ENCODE measurements at regions not wholly inside any gene's neighbourhood (a gene's known extent, or its start where the extent isn't known, plus 50 kb on each side); places are given as distances from the start of the nearest gene placed in this dataset.

- no peak for TF ChIP-seq POU2F2 (IDR thresholded peaks at IDR 0.05; ENCODE audit: low read depth, low read length)
- TF ChIP-seq POLR2A (IDR thresholded peaks at IDR 0.05; ENCODE audit: low read depth, low read length): no peak
- no peak for TF ChIP-seq TAF1 (IDR thresholded peaks at IDR 0.05; ENCODE audit: low read depth, low read length)
- no peak for TF ChIP-seq SPI1 (IDR thresholded peaks at IDR 0.05; ENCODE audit: low read depth, low read length)
- no peak for TF ChIP-seq PAX5 (IDR thresholded peaks at IDR 0.05; ENCODE audit: insufficient read depth, low read length, severe bottlenecking)
- no peak for TF ChIP-seq POLR2AphosphoS5 (IDR thresholded peaks at IDR 0.05; ENCODE audit: low read depth, low read length)
- FAIRE-seq (no peak), DNase-seq (ENCODE audit: insufficient read length, low spot score) (no peak)
These were observed 178.4 kb downstream of the RNF152 start for GRCh38 chr18:61714421-61714820.

- no peak for FAIRE-seq
These were observed 179.3 kb downstream of the RNF152 start for GRCh38 chr18:61713502-61713901.

GRCh38 chr18:61710082-61710620 lies 182.7 kb downstream of the RNF152 start:
- DNase-seq (ENCODE audit: insufficient read length, low spot score) (no peak), FAIRE-seq (no peak)
- TF ChIP-seq POU2F2 (IDR thresholded peaks at IDR 0.05; ENCODE audit: low read depth, low read length) (no peak), SPI1 (IDR thresholded peaks at IDR 0.05; ENCODE audit: low read depth, low read length) (no peak), POLR2AphosphoS5 (IDR thresholded peaks at IDR 0.05; ENCODE audit: low read depth, low read length) (no peak), TAF1 (IDR thresholded peaks at IDR 0.05; ENCODE audit: low read depth, low read length) (no peak), PAX5 (IDR thresholded peaks at IDR 0.05; ENCODE audit: insufficient read depth, low read length, severe bottlenecking) (no peak), POLR2A (IDR thresholded peaks at IDR 0.05; ENCODE audit: low read depth, low read length) (no peak)

More at GRCh38 chr18:61713502-61713901, 179.3 kb downstream of the RNF152 start:
- no peak for DNase-seq (ENCODE audit: insufficient read length, low spot score)
- no peak for TF ChIP-seq SPI1 (IDR thresholded peaks at IDR 0.05; ENCODE audit: low read depth, low read length)
- no peak for TF ChIP-seq PAX5 (IDR thresholded peaks at IDR 0.05; ENCODE audit: insufficient read depth, low read length, severe bottlenecking)
- TF ChIP-seq TAF1 (IDR thresholded peaks at IDR 0.05; ENCODE audit: low read depth, low read length): no peak

GRCh38 chr18:61706276-61706915 lies 186.4 kb downstream of the RNF152 start:
- no peak for TF ChIP-seq POLR2A (IDR thresholded peaks at IDR 0.05; ENCODE audit: low read depth, low read length)
- FAIRE-seq (no peak), DNase-seq (ENCODE audit: insufficient read length, low spot score) (no peak)

GRCh38 chr18:61703508-61703907 lies 189.3 kb downstream of the RNF152 start:
- DNase-seq (ENCODE audit: insufficient read length, low spot score): no peak
- FAIRE-seq: no peak
- TF ChIP-seq POLR2A (IDR thresholded peaks at IDR 0.05; ENCODE audit: low read depth, low read length) (no peak), POU2F2 (IDR thresholded peaks at IDR 0.05; ENCODE audit: low read depth, low read length) (no peak), POLR2AphosphoS5 (IDR thresholded peaks at IDR 0.05; ENCODE audit: low read depth, low read length) (no peak), PAX5 (IDR thresholded peaks at IDR 0.05; ENCODE audit: insufficient read depth, low read length, severe bottlenecking) (no peak), TAF1 (IDR thresholded peaks at IDR 0.05; ENCODE audit: low read depth, low read length) (no peak), SPI1 (IDR thresholded peaks at IDR 0.05; ENCODE audit: low read depth, low read length) (no peak)

GRCh38 chr18:61702007-61702406 lies 190.8 kb downstream of the RNF152 start:
- DNase-seq (ENCODE audit: insufficient read length, low spot score) (no peak), FAIRE-seq (no peak)
- no peak for TF ChIP-seq PAX5 (IDR thresholded peaks at IDR 0.05; ENCODE audit: insufficient read depth, low read length, severe bottlenecking)
- TF ChIP-seq POLR2A (IDR thresholded peaks at IDR 0.05; ENCODE audit: low read depth, low read length): no peak
- no peak for TF ChIP-seq POLR2AphosphoS5 (IDR thresholded peaks at IDR 0.05; ENCODE audit: low read depth, low read length)
- no peak for TF ChIP-seq TAF1 (IDR thresholded peaks at IDR 0.05; ENCODE audit: low read depth, low read length)
- TF ChIP-seq POU2F2 (IDR thresholded peaks at IDR 0.05; ENCODE audit: low read depth, low read length): no peak
- no peak for TF ChIP-seq SPI1 (IDR thresholded peaks at IDR 0.05; ENCODE audit: low read depth, low read length)

- no peak for TF ChIP-seq PAX5 (IDR thresholded peaks at IDR 0.05; ENCODE audit: insufficient read depth, low read length, severe bottlenecking)
- FAIRE-seq (no peak), DNase-seq (ENCODE audit: insufficient read length, low spot score) (no peak)
These were observed 193.3 kb downstream of the RNF152 start for GRCh38 chr18:61699397-61700110.

- DNase-seq (ENCODE audit: insufficient read length, low spot score) (no peak), FAIRE-seq (no peak)
- no peak for TF ChIP-seq PAX5 (IDR thresholded peaks at IDR 0.05; ENCODE audit: insufficient read depth, low read length, severe bottlenecking)
- no peak for TF ChIP-seq POLR2AphosphoS5 (IDR thresholded peaks at IDR 0.05; ENCODE audit: low read depth, low read length)
- no peak for TF ChIP-seq SPI1 (IDR thresholded peaks at IDR 0.05; ENCODE audit: low read depth, low read length)
- TF ChIP-seq POU2F2 (IDR thresholded peaks at IDR 0.05; ENCODE audit: low read depth, low read length): no peak
- no peak for TF ChIP-seq TAF1 (IDR thresholded peaks at IDR 0.05; ENCODE audit: low read depth, low read length)
- no peak for TF ChIP-seq POLR2A (IDR thresholded peaks at IDR 0.05; ENCODE audit: low read depth, low read length)
These were observed 195.4 kb downstream of the RNF152 start for GRCh38 chr18:61697306-61697909.

- no peak for FAIRE-seq
These were observed 198.6 kb downstream of the RNF152 start for GRCh38 chr18:61694236-61694635.

More at GRCh38 chr18:61694236-61694635, 198.6 kb downstream of the RNF152 start:
- no peak for TF ChIP-seq POLR2AphosphoS5 (IDR thresholded peaks at IDR 0.05; ENCODE audit: low read depth, low read length)
- no peak for TF ChIP-seq POU2F2 (IDR thresholded peaks at IDR 0.05; ENCODE audit: low read depth, low read length)
- no peak for TF ChIP-seq TAF1 (IDR thresholded peaks at IDR 0.05; ENCODE audit: low read depth, low read length)
- no peak for TF ChIP-seq POLR2A (IDR thresholded peaks at IDR 0.05; ENCODE audit: low read depth, low read length)
- no peak for TF ChIP-seq SPI1 (IDR thresholded peaks at IDR 0.05; ENCODE audit: low read depth, low read length)
- no peak for TF ChIP-seq PAX5 (IDR thresholded peaks at IDR 0.05; ENCODE audit: insufficient read depth, low read length, severe bottlenecking)
- DNase-seq (ENCODE audit: insufficient read length, low spot score): no peak
